Muscle layer of duodenum (tissue), 2 donors: ENCODE measurements at regions not wholly inside any gene's neighbourhood (a gene's known extent, or its start where the extent isn't known, plus 50 kb on each side); places are given as distances from the start of the nearest gene placed in this dataset.

Experiments
- H3K27ac ChIP-seq: one replicate; pipeline ENCODE4 v1.7.0; 2013; ENCODE audit warnings: mild to moderate bottlenecking, low read length
- H3K27me3 ChIP-seq: one replicate; pipeline ENCODE4 v1.7.0; 2013; ENCODE audit warnings: low read depth, mild to moderate bottlenecking, control low read depth, low read length
- H3K36me3 ChIP-seq, 2 donors: one replicate each; pipeline ENCODE4 v1.7.0; 2013; ENCODE audit warnings: low read length in 2 of 2, control low read depth in 1 of 2, mild to moderate bottlenecking in 1 of 2; ENCODE audit not compliant: insufficient read depth in 2 of 2, control insufficient read depth in 1 of 2
- H3K4me1 ChIP-seq, 2 donors: one replicate each; pipeline ENCODE4 v1.7.0; 2013; ENCODE audit warnings: low read length in 2 of 2, mild to moderate bottlenecking in 2 of 2, control low read depth in 1 of 2, moderate library complexity in 1 of 2; ENCODE audit not compliant: insufficient read depth in 2 of 2, control insufficient read depth in 1 of 2
- H3K4me3 ChIP-seq, 2 donors: one replicate each; pipeline ENCODE4 v1.7.0; 2013; ENCODE audit warnings: low read length in 2 of 2, low read depth in 1 of 2, mild to moderate bottlenecking in 1 of 2
- H3K9me3 ChIP-seq, 2 donors: one replicate each; pipeline ENCODE4 v1.7.0; 2013; ENCODE audit warnings: low read length in 2 of 2, control low read depth in 1 of 2, mild to moderate bottlenecking in 1 of 2; ENCODE audit not compliant: control insufficient read depth in 1 of 2
- donor health status: healthy.

DNA sequence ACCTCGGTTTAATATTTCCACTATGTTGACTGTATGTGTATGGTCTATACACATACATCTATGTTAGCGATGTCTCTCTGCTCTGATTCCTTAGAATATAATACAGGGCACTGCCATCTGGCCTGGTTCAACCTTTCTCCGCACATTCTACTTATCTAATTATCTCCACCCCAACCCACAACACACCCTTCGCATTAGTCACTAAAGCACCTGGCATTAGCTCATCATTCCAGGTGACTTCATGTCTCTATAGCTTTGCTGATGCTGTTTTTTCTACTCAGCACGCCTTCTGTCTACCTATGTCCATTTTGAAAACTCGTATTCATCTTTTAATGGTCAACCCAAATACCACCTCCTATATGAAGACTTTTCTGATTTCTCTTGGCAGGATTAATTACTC is 425.2 kb upstream of the RASGEF1B start:
- Histone ChIP-seq H3K27me3 (no peaks in the 10 kb centered on the region), H3K36me3 (no peaks in the 10 kb centered on the region), H3K9me3 (no peaks in the 10 kb centered on the region), H3K4me3 (no peak overlapping the region), H3K4me1 (no peaks in the 10 kb centered on the region), H3K27ac (no peak overlapping the region)

DNA sequence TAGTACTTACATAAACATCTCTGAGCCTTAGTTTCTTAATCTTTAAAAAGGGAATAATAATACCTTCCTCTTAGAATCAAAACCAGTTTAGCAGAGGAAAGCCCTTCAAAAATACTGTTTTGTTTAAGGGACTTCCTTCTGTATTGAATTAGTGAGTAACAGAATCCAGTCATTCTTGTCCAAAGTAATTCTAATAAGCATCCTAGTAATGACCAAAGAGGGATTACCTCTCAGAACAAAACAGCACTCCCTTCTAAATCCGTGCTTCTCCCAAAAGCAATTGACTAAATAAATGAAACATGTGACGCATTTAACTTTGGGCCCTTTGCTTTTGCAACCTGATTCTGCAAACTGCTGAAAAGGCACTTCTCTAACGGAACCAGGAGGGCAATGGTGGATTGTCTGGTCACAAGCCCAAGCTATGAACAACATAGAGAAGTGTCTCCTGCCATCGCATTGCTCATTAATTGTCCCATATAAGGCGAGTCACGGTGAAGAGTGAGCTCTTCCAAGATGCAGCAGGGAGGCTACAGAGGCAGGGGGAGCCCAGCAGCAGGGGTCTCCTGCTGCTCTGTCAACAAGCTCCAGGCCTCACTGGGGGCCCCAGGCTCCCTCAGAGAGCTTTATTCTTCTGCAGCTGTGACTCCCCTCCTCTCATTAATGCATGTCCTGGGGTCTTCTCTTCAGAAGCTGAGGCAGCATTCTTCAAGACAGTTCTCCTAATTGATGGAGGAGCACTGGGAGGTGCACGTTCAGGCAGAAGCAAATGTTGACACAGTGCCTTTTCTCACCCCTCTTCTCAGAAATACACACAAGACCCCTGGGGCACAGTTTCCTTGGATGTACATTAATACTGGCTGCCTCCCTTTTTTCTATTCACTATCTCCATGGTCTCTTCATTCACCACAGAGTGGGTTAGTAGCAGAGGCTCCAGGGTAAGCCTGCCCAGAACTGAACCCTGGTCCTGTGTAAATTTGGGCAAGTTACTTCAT is 419.6 kb upstream of the RASGEF1B start:
- no peaks in the 10 kb centered on the region for H3K9me3 ChIP-seq
- no peaks in the 10 kb centered on the region for H3K36me3 ChIP-seq
- no peak overlapping the region for H3K27ac ChIP-seq

DNA sequence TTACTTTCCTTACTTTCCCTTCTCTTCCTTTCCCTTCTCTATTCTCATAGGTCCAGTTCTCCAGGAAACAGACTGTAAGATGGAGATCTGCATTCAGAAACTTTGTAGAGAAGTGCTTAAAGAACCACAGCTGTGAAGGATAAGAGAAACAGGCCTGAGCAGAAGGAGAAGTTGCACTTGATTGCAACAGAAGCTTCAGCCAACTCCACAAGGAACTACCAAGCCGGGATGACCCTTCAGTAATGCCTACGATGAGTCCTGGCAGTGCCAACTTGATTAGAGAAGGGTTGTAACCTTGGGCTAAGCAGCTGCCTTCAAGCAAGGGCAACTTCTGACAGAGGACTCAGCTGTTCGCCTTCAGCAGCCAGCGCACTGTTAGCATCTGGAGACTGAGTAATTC is 413.3 kb upstream of the RASGEF1B start:
- H3K36me3 ChIP-seq: no peaks in the 10 kb centered on the region

More for the DNA sequence above, 419.6 kb upstream of the RASGEF1B start:
- H3K4me1 ChIP-seq: no peaks in the 10 kb centered on the region
- H3K4me3 ChIP-seq: no peak overlapping the region
- H3K27me3 ChIP-seq: no peaks in the 10 kb centered on the region

DNA sequence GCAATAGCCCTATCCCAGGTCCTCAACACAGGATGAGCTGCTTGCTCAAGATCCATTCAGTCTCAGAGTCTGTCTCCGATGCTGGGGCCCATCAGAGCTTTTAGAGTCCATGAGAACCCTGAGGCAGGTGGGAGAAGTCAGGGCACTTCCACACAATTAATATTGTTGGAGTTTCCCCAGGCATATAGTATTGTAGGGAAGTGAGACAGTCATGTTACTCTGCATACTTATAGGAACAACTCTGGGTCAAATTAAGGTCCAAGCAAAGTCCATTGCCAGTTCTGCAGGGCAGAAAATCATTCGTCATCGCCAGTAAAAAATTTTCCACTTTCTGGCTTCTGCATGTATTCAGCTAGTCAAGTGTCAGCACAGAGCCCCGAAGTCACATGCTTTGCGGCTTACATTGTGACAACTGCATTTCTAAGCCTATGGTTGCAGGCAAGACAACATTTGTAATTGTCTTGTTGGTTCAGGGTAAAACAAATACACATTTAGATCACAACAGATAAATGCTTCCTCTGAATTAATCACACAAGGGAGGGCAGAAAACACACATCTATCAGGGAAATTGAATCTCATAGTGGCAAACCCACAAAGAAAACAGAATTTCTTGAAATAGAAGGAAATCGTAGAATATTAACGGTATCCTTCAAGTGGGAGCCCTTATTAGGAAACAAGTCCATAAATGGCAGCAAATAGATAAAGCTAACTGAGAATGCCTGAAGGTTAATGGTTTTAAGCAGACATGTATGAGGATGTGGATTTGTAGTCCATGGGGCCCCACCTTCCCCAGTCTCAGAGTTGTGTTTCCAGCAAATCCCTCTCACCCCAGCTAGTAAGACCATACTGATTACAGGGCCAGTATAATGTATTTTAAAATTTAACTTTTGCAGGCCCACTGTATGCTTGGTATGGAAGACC is 412.1 kb upstream of the RASGEF1B start:
- H3K36me3 ChIP-seq: no peaks in the 10 kb centered on the region
- H3K27me3 ChIP-seq: no peaks in the 10 kb centered on the region
- no peaks in the 10 kb centered on the region for H3K9me3 ChIP-seq
- no peak overlapping the region for H3K4me3 ChIP-seq
- H3K27ac ChIP-seq: no peak overlapping the region
- no peaks in the 10 kb centered on the region for H3K4me1 ChIP-seq

More for the DNA sequence above, 413.3 kb upstream of the RASGEF1B start:
- Histone ChIP-seq H3K27me3 (no peaks in the 10 kb centered on the region), H3K27ac (no peak overlapping the region), H3K4me3 (no peak overlapping the region), H3K4me1 (no peaks in the 10 kb centered on the region), H3K9me3 (no peaks in the 10 kb centered on the region)

DNA sequence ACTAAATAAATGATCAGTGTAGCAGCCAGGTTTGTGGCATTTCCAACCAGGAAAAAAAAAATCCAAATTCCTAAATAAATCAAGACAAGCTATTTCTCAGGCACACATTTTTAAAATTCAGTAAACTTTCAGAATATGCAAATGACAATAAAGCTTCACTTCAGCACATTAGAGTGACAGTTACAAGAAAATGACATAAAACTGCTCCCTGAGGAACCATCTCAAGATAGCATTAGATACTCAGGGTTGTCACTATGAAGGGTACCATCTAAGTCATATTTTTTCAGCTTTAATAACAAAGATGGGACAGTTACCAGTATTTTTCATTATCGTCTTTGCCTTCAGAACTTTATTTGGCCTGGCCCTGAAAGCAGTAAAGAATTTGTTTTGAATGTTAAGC is 411.3 kb upstream of the RASGEF1B start:
- Histone ChIP-seq H3K4me3 (no peak overlapping the region), H3K9me3 (no peaks in the 10 kb centered on the region), H3K36me3 (no peaks in the 10 kb centered on the region), H3K27ac (no peak overlapping the region), H3K4me1 (no peaks in the 10 kb centered on the region), H3K27me3 (no peaks in the 10 kb centered on the region)

DNA sequence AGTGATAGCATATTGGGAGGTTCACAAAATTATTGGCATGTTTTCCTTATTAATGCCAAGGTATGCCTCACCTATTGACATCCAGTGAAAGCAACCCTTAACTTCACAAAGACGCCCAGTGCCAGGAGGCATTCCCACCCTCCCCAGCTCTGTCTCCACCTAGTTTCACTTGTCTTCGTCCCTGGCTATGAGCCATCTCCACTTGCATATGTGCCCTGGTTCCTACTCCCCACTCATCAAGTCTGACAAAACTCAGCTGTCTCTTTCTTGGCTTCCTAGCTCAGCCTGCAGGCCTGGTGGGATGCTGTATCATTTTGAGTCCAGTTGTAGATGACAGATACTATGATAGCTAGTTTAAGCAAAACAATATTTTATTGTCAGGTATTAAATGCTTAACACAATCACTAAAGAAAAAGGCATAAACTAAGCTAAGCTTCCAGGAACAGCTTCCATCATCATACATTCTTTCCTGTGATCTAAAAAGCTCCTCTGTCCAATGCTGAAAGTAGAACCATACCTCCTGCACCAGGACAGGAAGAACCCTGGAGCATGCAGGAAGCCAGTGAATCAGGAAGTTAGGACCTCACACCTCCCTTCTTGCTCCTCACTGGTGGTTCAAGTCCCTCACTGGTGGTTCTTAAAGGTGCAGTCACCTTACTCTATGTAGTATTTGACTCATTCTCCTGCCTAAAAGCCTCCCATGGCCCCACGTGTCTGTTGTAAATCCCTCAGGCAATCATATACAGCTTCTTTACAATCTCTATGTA is 410.3 kb upstream of the RASGEF1B start:
- H3K4me3 ChIP-seq: no peak overlapping the region
- no peaks in the 10 kb centered on the region for H3K4me1 ChIP-seq
- H3K36me3 ChIP-seq: no peaks in the 10 kb centered on the region
- no peaks in the 10 kb centered on the region for H3K27me3 ChIP-seq
- no peak overlapping the region for H3K27ac ChIP-seq
- no peaks in the 10 kb centered on the region for H3K9me3 ChIP-seq

DNA sequence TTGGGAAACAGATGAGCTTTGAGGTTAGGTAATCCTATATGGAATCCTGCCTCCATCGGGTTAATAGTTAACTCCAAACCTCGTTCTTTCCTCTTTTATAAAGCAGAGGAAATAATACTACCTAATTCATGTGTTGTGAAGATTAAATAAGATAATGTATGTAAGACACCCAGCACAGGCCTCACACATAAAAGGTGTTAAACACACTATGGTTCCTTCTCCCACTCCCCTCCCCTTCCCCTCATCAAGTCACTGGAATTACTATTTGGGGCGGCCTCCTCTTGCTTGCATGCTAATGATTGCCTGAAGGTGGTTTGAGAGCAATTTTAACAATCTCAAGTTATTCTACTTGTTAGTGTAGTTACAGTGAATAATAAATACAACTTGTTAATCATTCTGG is 404.4 kb upstream of the RASGEF1B start:
- Histone ChIP-seq H3K4me3 (no peak overlapping the region), H3K27me3 (no peaks in the 10 kb centered on the region), H3K9me3 (no peaks in the 10 kb centered on the region), H3K4me1 (no peaks in the 10 kb centered on the region), H3K36me3 (no peaks in the 10 kb centered on the region), H3K27ac (no peak overlapping the region)

DNA sequence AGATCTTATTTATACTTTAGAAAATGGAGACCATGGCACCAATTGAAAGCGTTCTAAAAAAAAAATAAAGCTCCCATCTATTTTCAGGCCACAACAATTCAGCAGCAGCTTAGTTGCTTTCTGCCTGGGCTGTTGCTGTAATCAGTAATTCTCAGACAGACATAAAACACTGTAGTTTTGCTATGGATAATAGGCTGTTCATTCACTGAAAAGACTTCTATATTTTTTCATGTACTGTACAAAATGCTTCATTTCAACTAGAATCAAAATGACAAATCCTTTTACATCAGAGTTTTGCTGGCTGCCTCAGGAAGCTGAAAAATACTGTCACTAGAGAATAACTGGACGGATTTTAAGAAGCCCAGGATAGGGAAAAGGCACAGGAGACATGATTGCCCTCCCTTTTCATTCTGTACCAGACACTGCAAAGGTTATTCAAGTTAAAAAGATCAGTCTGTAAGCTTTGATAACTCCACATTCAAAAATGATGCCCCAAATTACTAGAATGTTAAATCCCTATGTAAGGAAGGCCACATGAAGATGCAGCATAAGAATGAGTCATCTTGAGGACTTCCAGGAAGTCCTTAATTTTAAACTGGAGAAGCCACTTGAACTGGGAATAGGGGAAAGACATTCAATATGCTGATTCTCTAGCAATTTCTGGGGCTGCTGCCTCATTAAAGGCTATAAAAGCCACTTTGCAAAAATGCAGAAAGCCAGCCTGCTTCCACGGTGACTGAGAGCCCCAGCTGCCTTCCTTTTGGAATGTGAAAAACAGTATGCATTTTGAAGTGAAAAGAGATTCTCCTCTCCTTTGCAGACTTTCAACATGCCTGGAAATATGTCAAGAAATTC is 403.2 kb upstream of the RASGEF1B start:
- no peaks in the 10 kb centered on the region for H3K4me1 ChIP-seq
- no peaks in the 10 kb centered on the region for H3K9me3 ChIP-seq
- H3K4me3 ChIP-seq: no peak overlapping the region
- no peak overlapping the region for H3K27ac ChIP-seq
- no peaks in the 10 kb centered on the region for H3K27me3 ChIP-seq
- H3K36me3 ChIP-seq: no peaks in the 10 kb centered on the region

DNA sequence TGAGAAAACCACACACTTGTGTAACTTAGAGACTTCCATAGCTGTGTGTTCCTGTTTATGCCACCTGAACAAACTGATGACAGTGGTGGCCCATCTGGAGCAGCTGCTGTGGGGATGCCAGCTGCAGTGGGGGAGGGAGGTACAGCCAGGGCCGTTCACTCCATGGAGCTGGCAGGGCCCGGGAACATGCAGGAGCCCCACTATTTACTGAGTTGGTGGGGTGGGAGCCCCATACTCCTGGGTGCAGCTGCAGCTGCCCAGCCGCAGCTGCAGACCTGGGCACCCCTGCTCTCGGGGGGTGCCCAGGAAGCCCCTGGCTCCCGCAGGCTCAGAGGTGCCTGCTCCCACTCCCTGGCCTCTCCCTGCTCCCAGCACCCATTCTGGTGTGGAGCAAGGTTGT is 398.6 kb upstream of the RASGEF1B start:
- Histone ChIP-seq H3K9me3 (peaks cover 0 to 3% of the 10 kb centered on the region in 2 donors), H3K27me3 (no peaks in the 10 kb centered on the region), H3K36me3 (no peaks in the 10 kb centered on the region), H3K4me1 (no peaks in the 10 kb centered on the region), H3K27ac (no peak overlapping the region), H3K4me3 (no peak overlapping the region)

DNA sequence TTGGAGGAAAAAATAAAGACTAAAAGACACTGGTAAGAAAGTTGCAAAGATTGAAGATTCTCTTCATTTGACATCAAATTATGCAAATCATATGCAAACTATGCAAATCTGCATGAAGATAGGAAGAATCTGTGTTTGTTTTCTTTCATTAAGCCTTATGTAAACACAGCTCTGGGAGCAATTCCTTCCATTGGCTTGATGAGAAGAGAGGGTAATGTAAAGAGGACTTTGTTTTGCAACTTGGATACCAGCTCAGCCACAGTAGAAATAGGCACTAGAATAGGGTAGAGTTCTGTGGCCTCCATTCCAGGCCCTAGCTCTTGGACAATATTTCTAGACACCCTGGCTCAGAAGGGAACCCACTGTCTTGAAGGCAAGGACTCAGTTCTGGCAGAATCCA is 388.4 kb upstream of the RASGEF1B start:
- Histone ChIP-seq H3K4me1 (no peaks in the 10 kb centered on the region), H3K4me3 (no peak overlapping the region), H3K27ac (no peak overlapping the region), H3K9me3 (no peaks in the 10 kb centered on the region), H3K27me3 (no peaks in the 10 kb centered on the region), H3K36me3 (no peaks in the 10 kb centered on the region)
